ENCODE measurements at regions not wholly inside any gene's neighbourhood (a gene's known extent, or its start where the extent isn't known, plus 50 kb on each side); places are given as distances from the start of the nearest gene placed in this dataset.

DNA sequence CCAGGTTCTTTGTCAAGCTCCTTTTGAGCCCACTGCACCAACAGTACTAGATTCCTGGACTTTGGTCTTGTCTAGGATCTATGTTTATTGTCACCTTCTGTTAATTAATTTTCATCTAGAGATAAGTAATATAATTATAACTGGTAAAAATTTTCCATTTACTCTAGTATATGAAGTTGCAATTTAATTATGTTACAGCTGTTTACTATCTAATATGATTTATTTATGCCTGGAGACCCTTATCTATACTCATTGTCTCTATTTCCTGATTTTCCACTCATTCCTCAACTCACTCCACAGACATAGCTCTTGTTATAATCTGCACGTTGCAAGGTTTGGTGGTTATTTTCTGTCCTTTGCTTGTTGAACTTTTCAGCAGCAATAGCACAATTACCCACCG is 63.2 kb upstream of the PHF14 start:
- TF ChIP-seq EZH2 (IDR thresholded peaks at IDR 0.05; ENCODE audit: borderline replicate concordance, low read length) = no peak
- TF ChIP-seq, protein P1, sequence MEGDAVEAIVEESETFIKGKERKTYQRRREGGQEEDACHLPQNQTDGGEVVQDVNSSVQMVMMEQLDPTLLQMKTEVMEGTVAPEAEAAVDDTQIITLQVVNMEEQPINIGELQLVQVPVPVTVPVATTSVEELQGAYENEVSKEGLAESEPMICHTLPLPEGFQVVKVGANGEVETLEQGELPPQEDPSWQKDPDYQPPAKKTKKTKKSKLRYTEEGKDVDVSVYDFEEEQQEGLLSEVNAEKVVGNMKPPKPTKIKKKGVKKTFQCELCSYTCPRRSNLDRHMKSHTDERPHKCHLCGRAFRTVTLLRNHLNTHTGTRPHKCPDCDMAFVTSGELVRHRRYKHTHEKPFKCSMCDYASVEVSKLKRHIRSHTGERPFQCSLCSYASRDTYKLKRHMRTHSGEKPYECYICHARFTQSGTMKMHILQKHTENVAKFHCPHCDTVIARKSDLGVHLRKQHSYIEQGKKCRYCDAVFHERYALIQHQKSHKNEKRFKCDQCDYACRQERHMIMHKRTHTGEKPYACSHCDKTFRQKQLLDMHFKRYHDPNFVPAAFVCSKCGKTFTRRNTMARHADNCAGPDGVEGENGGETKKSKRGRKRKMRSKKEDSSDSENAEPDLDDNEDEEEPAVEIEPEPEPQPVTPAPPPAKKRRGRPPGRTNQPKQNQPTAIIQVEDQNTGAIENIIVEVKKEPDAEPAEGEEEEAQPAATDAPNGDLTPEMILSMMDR (IDR thresholded peaks at IDR 0.05; ENCODE audit: low read length) = no peak

All from OCI-LY1 (cell line).